Epithelial cell of prostate (primary cell): ENCODE measurements at regions not wholly inside any gene's neighbourhood (a gene's known extent, or its start where the extent isn't known, plus 50 kb on each side); places are given as distances from the start of the nearest gene placed in this dataset.
"Not testable (repeated sequence)": the region's sequence is repeated elsewhere in the genome, so short reads cannot be mapped to it uniquely, and the experiment has no call there.

Source experiments
- DNase-seq: peaks from one replicate; pipeline ENCODE4 v3.0.0-alpha.2; 2011; ENCODE audit warnings: low read depth, low spot score
- H3K27ac ChIP-seq: fragments of 450-650 bp; 2 replicates; pipeline ENCODE4 v1.5.1; 2017; ENCODE audit warnings: mild to moderate bottlenecking

GRCh38 chr15:77886805-77887448 lies 190.6 kb downstream of the TBC1D2B start:
- no peak overlapping the region for H3K27ac ChIP-seq
- no peak for DNase-seq

- not testable (repeated sequence) for DNase-seq, H3K27ac ChIP-seq
These were observed 191.5 kb downstream of the TBC1D2B start for GRCh38 chr15:77885877-77886500.

GRCh38 chr15:77883012-77883411 lies 194.5 kb downstream of the TBC1D2B start:
- H3K27ac ChIP-seq, DNase-seq: not testable (repeated sequence)

GRCh38 chr15:77881950-77882349 lies 195.6 kb downstream of the TBC1D2B start:
- DNase-seq, result no peak
- no peak overlapping the region for H3K27ac ChIP-seq

- DNase-seq, H3K27ac ChIP-seq: not testable (repeated sequence)
These were observed 196.0 kb downstream of the TBC1D2B start for GRCh38 chr15:77881535-77881934.

GRCh38 chr15:77879466-77879865 lies 198.0 kb downstream of the TBC1D2B start:
- H3K27ac ChIP-seq, DNase-seq: not testable (repeated sequence)

GRCh38 chr15:77877869-77878577 lies 199.5 kb downstream of the TBC1D2B start:
- DNase-seq, result no peak
- H3K27ac ChIP-seq, result no peak overlapping the region

- not testable (repeated sequence) for DNase-seq, H3K27ac ChIP-seq
These were observed 201.2 kb downstream of the TBC1D2B start for GRCh38 chr15:77876107-77876820.

GRCh38 chr15:77875066-77875721 lies 202.3 kb downstream of the TBC1D2B start:
- DNase-seq, H3K27ac ChIP-seq: not testable (repeated sequence)

- DNase-seq, result no peak
- no peak overlapping the region for H3K27ac ChIP-seq
These were observed 203.4 kb downstream of the TBC1D2B start for GRCh38 chr15:77874063-77874462.

GRCh38 chr15:77872521-77873425 lies 204.7 kb downstream of the TBC1D2B start:
- not testable (repeated sequence) for H3K27ac ChIP-seq, DNase-seq

- H3K27ac ChIP-seq, result no peak overlapping the region
- no peak for DNase-seq
These were observed 205.6 kb downstream of the TBC1D2B start for GRCh38 chr15:77871852-77872371.

GRCh38 chr15:77870195-77871065 lies 207.1 kb downstream of the TBC1D2B start:
- no peak for DNase-seq

GRCh38 chr15:77869021-77869895 lies 208.3 kb downstream of the TBC1D2B start:
- no peak for DNase-seq
- no peak overlapping the region for H3K27ac ChIP-seq

More at GRCh38 chr15:77870195-77871065, 207.1 kb downstream of the TBC1D2B start:
- no peak overlapping the region for H3K27ac ChIP-seq

GRCh38 chr15:77868048-77868629 lies 209.4 kb downstream of the TBC1D2B start:
- not testable (repeated sequence) for DNase-seq, H3K27ac ChIP-seq

- no peak for DNase-seq
- no peak overlapping the region for H3K27ac ChIP-seq
These were observed 210.1 kb downstream of the TBC1D2B start for GRCh38 chr15:77867266-77868047.
